ENCODE measurements at regions not wholly inside any gene's neighbourhood (a gene's known extent, or its start where the extent isn't known, plus 50 kb on each side); places are given as distances from the start of the nearest gene placed in this dataset.
A peak's percentile ranks its signal among the peaks of the same experiment; 100 is the strongest.
"Not testable (repeated sequence)": the region's sequence is repeated elsewhere in the genome, so short reads cannot be mapped to it uniquely, and the experiment has no call there.

DNA sequence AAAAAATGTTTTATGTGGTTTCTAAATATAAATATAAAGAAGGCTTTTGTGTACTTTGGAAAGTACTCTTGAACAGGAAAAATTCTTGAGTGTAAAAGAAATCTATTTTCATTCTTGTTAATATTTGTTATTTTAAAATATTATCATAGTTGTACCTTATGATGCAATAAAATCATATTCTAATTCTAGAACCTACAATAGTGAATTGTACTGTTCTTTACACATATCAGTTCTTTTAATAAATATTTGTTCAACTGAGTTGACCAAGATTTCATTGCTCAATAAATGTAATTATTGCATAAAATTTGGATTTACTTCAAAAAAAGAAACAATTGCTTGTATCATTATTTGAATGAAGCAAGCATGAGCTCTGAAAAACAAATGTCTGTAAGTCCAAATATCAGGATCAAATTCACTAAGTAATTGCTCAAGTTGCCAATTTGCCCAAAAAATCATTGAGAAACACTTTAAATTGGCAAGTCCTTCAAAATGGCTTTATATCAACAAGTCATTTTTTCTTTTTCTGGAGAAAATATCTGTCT is 191.6 kb upstream of the SLC16A7 start:
- ATAC-seq = no peak

DNA sequence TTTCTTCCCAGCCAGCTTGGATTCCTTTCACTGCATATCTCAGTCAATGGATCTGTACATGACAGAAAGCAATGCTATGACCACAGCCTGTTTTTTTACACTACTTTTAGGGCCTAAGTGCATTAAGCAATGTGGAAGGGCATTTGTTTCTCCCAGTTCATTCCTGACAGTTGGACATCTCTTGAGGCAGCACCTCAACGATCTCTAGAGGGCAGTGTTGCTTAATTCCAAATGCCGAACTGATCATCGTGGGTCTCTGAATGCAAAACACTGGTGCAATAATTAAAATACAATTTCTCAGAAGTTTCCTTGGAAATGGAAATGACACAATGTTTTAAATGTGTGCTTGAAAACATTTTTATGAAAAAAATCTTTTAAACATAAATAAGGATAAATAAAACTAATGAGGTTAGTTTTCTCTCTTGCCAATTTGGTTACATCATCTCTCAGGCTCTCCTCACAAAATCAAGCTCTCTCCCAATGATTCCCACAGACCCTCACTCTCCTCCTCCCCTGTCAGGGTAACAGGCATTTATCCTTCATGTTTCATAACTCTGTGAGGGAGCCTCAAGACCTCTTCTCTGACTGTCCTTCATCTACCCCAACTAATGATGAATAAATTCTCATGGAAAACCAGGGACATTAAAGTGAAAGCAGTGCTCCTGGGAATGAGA is 192.4 kb upstream of the SLC16A7 start:
- ATAC-seq = peak; percentile 45 to 46

DNA sequence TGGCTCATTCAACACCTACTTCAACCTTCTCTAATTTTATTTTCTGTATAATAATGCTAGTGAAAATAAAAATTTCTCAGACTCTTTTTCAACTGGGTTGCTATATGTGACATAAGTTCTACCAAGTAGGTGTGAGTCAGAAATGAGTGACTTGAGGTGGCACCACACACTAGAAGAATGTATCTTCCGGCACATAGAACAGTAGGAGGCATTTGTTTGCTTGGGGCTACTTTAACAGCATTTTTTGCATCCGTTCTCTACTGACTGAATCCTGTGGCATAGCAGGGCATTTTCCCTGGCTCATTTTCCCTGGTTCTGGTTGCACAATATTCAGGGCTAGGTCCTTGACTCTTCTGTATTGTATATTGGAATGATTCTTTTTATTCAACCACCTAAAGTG is 194.0 kb upstream of the SLC16A7 start:
- no peak for ATAC-seq

DNA sequence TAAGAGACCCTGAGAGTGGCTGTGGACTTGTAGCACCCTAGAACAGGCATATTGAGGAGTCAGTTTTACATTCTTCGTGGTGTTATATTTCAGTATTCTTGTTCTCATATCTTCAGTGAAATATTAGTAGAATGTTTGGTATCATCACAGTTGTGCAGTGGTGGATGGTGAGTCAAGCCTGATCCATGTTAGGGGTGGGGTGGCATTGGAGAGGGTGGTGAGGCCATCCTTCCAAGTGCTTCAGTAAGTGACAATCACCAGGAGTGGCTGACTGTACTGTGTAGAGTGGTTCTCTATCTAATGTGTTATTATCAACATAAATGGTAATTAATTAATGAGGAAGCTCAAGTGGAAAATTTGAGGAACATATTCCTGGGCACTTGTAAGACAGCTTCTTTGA is 197.7 kb upstream of the SLC16A7 start:
- ATAC-seq = no peak

DNA sequence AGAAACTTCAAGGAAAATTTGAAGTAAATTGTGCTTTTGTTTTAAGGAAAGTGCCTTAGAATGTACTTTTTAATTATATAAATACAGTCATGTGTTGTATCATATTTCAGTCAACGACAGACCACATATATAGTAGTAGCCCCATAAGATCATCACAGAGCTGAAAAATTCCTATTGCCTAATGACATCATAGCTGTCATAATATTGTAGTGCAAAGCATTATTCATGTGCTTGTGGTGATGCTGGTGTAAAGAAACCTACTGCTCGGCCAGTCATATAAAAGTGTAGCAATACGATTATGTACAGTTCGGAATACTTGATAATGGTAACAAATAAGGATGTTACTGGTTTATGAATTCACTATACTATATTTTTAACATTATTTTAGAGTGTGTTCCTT is 198.9 kb upstream of the SLC16A7 start:
- ATAC-seq = no peak

DNA sequence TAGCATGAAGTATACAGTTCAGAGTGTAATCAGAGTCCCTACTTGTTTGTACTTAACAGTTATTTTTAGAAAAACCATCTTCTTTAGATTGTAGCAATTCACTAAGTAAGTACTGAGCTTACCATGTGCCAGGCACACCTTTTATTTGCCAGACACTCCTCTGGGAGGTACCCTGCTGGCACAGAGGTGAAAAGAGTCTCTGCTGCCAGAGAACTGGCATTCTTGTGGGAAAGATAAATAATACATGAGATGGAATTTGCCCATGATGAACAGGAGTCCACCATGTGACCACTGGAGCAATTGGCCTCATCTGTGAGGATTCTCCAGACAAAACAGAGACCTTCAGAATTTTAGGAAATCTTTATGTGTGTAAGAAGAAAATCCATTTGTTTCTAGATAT is 199.3 kb upstream of the SLC16A7 start:
- no peak for ATAC-seq

DNA sequence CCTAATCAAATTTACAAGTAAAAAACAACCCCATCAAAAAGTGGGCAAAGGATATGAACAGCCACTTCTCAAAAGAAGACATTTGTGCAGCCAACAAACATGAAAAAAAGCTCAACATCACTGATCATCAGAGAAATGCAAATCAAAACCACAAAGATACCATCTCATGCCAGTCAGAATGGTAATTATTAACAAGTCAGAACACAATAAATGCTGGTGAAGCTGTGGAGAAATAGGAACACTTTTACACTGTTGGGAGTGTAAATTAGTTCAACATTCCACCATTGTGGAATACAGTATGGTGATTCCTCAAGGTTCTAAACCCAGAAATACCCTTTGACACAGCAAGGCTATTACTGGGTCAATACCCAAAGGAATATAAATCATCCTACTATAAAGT is 200.5 kb upstream of the SLC16A7 start:
- not testable (repeated sequence) for ATAC-seq

DNA sequence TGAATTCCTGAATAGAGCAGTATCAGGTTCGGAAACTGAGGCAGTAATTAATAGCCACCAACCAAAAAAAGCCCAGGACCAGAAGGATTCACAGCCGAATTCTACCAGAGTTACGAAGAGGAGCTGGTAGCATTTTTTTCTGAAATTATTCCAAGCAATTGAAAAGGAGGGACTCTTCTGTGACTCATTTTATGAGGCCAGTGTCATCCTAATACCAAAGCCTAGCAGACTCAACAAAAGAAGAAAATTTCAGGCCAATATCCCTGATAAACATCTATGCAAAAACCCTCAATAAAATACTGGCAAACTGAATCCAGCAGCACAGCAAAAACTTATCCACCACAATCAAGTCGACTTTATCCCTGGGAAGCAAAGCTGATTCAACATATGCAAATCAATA is 202.3 kb upstream of the SLC16A7 start:
- ATAC-seq = no peak

DNA sequence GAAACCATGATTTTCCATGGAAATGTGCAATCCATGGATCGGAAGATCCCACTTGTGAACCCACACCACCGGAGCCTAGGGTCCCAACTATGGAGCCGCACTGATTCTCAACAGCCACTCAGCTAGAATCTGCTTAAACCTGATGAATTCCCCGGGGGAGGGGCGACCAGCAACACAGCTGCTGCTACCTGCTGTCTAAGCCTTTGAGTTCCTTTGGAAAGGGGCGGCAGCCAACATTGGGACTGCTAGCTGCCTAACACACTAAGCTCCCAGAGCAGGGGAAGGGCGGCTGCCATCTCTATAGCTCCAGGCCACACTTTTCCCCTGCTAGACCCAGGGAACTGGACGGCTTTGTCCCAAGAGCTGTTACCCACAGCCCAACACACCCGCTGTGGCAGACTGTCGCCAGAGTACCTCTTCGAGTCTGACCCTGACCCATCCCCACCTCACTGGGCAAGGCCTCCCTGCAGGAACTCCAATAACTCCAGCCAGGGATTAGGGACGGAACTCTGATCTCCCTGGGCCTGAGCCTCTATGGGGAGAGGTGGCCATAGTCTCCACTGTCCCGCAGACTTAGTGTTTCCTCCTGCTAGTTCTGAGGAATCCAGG is 205.8 kb upstream of the SLC16A7 start:
- ATAC-seq = no peak

DNA sequence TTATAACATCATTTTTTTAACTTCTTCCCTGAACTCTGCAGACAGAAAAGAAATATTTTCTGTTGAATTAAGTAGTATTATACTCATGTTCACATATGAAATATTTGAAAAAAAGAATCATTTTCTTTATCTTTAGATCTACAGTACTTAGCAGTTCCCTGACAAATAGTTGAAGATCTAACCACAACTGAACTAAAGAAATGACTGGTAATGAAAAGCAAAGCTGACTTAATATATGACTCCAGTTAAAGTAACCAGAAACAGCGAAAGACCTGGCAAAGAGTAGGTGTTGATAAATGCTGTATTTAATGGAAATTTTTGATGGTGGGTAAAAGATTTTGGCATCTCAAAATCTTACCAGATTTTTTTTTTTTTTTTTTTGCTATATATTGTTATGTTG is 207.1 kb upstream of the SLC16A7 start:
- ATAC-seq = no peak

DNA sequence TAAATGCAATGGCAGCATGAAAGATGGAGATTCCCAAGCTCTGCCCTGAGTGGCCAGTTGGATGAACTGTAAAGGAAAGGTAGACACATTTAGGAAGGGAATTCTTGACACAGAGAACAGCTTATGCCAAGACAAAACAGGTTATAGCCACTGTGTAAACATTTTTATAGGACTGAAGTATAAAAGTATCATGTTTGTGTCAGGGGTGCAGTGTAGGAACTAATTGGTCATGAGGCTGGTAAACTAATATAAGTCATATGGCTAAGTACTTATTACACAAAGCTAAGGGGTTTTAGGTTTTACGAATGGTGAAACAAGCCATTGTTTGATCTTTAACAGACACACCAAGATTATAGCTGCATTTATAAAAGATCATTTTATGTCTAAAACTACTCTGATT is 207.7 kb upstream of the SLC16A7 start:
- no peak for ATAC-seq

DNA sequence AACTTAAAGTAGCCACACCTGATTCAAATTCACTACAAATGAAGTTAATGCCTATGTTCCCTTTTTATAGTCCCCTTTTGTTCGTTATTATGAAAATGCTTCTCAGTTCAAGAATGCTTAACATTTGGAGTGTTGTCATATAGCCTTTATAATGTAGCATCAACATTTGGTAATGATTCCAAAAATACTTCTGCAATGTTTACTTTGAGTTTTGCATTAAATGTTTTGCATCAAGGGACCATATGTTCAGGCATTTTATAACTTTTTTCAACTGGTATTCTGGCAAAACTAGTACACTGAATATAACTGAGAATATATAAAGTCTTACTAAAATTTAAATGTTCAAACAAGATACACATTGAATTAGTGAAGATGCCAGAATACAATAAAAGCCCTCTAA is 209.6 kb upstream of the SLC16A7 start:
- no peak for ATAC-seq

DNA sequence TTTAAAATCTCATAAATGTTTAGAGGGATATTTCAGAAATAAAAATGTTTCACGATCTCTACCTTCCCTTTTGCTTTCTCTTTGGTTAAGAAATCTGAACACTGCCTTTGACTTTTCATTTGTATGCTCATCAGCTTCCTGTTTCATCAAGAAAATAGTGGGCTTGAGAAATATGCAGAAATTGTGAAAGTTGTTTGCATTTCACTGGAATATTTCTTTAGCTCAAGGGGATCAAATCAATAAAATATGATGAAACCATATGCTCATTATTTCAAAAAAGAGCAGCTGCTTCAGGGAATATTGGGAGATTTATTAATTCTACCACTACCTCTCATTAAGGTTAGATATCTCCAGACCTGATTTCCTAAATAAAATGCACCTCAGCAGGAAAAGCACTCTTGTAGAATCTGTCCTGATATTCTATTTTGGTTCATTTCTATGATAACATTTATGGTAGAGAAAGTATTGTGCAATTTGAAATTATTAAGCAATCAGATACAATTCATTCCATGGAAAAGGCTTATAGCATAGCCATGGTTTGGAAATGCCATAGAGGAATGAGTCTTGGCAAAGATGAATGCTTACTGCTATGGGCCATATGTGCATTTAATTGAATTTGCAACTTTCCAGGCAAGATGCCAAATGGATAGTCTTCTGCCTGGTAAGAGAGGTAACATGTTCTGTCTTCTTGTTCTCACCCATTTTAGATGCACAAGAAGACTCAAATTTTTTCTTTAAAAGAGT is 212.6 kb upstream of the SLC16A7 start:
- ATAC-seq = no peak

DNA sequence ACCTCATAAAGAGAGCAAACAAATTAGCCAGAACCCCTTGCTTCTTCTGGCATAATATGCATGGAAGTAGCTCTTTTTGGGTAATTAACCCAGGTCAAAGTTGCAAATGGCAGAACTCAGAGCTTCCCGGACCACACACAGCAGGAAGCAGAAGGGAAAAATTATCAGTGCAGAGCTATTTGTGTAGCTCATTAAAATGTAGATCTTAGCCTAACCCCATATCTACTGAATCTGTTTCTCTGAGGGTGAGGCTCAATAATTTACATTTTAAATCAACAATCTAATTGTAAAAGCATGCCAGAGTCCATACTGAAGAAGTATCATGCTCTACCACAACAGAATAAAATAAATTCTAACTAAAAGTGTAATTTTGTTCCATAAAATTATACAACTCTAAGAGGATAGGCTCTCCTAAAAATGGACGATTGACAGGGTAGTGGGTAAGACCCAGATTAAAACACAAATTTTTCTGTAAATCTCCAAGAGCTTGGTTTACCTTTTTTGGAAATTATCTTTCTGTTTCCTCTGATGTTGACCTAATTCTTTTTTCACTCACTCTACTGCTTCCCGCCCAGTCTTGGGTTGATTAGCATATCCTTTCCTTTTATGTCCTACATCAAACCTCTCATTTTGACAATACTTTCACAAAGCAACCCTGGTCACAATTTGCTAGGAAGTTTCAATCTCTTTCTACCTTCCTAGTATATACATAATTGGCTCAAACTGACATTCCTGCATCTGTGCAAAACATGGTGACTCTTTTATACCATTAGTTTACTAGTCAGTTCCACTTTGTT is 213.3 kb upstream of the SLC16A7 start:
- no peak for ATAC-seq

DNA sequence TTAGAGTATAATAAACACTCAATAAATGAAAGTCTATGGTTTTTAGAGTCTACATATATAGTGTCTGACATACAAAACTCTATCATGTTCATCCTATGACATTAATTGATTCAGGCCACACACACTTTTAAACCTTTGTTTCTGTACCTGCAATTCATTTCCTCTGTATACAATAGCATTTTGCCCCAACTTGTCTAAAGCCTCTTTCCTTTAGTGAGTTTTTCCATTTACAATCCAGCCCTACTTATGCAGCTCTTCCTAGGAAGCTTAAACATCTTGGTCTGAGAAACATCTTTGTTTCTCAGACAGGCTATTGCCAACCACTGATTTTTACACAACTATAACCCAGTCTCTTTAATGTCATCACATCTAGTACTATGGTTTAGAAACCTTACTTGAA is 214.7 kb upstream of the SLC16A7 start:
- ATAC-seq = no peak

DNA sequence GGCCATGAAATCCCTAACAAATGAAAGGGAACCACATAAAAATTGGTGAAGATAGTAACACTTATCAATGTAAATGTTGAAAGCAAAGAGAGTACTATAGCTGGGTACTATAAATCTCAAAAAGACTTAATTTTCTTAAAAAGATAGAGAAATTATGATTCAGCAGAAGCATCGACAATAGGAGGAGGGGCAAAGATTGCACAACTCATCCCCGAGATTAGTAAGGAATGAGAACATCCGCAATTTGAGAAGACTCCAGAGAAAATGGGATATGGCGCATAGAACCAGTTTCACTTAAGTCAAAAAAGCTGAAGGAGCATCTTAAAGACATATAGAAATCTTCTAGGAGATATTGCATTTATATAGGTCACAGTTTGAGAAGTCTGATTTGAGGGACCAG is 220.2 kb upstream of the SLC16A7 start:
- ATAC-seq = no peak

DNA sequence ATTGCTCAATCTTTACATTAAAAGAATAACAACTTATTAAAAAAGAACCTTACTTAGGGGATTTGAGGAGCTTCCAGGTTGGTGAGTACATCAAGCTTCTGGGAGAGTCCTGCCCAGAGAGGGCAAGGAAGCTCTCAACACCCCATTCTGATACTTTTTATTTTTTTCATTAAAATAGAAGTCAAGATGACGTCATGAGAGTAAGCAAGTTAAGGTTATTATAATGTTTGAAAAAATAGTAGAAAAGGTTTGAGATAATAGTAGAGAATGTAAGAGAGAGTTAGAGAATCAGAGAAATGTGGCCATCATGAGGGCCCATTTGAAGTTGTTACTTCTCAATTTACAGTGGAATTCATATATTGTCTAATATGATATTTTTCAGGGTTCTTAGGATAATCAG is 221.0 kb upstream of the SLC16A7 start:
- ATAC-seq = no peak

DNA sequence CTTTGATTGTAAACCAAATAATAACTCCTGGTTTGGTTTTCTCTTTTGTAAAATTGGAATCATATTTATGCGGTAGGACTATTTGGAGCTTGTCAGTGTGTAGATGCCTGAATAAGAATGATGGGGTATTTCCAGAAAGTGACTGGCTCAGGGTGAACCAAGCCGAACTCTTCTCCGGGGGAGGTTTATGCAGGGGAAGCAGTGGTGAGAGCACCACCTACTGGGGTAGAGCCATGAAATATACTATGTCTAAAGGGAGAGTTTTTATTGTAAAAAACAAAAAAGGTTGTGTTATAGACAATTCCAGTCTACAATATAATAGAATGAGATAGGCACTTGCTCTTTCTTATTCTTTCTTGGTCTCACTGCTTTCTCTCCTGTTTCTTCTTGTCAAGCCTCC is 222.9 kb upstream of the SLC16A7 start:
- ATAC-seq = no peak

DNA sequence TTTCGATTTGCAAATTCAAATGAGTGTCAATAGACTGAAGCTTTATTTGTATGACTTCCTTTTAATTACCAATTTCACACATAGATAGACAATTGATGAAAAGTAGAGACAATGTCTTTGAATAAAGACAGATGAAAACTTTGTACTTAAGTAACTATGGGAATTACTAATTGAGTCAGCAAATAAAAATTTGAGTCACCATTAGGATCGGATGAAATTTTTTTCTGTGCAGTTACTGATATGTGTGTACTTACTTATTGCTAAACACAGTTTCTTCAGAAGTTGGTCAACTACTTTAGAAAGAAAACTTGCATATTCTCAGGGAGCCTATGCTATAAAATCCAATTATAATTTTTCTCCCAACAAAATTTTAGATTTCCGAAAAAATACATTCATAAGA is 224.9 kb upstream of the SLC16A7 start:
- ATAC-seq = no peak

DNA sequence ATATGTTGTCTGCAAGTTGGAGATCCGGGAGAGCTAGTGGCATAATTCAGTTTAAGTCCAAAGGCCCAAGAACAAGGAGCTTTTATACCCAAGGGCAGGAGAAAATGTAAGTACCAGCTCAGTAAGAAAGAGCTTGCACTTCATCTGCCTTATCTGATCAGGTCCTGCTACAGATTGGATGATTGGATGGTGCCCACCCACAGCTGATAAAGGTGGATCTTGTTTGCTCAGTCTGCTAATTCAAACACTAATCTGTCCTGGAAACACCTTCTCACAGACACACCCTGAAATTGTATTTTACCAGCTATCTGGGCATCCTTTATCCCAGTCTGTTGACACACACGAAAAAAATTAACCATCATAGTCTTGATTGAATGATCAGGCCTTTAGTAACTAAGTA is 230.7 kb upstream of the SLC16A7 start:
- no peak for ATAC-seq

DNA sequence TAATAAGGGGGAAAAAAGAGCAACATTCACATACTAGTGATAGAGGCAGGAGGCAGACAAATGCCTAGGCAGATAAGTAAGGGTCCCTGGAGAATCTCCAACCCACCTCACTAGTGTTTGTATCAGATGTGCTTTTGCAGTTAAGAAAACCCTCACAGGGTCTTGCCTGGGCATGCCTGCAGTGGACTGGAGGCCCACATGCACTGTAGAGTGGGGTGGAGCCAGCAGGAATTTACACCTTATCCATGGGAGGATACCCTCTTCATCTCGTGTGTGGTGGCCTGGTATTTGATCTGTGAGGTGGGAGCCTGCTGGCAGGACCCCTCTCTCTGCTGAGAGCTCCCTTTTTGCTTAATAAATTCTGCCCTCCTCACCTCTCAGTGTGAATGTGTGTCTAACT is 238.0 kb upstream of the SLC16A7 start:
- ATAC-seq = no peak

DNA sequence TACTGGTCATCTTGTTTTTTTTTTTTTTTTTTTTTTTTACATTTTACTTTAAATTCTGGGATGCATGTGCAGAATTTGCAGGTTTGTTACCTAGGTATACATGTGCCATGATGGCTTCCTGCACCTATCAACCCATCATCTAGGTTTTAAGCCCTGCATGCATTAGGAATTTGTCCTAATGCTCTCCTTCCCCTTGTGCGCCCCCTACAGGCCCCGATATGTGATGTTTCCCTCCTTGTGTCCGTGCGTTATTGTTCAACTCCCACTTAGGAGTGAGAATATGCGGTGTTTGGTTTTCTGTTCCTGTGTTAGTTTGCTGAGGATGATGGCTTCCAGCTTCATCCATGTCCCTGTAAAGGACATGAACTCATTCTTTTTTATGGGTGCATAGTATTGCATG is 249.6 kb upstream of the SLC16A7 start:
- not testable (repeated sequence) for ATAC-seq

DNA sequence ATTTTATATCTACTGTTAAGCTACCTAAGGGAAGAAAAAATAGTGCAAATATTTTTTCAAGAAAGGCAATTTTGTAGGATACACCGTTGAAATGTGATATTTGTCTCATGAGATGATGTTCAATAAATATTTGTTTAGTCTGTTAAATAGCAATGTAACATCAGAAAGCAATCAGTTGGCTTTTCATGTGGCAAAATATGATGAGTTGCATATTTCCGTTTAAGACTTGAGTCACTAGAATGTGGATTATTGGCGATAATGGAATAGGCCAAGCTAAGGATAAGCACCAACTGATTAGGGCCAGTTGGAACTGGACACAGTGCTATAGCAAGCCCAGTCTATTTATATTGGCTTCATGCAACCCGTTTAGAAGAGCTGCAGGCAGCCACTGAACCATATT is 250.4 kb upstream of the SLC16A7 start:
- ATAC-seq = no peak

Measured in activated CD4-positive, CD25-positive, alpha-beta regulatory T cell treated with anti-CD3 and anti-CD28 coated beads, Interleukin-2, amount 50 U/mL, for 24 hours (primary cell).